ENCODE measurements at regions not wholly inside any gene's neighbourhood (a gene's known extent, or its start where the extent isn't known, plus 50 kb on each side); places are given as distances from the start of the nearest gene placed in this dataset.

GRCh38 chr2:236826606-236827156, 257.1 kb downstream of the ACKR3 start:
- Histone ChIP-seq H3K27me3 (ENCODE audit: control insufficient read depth, insufficient read depth, low read length) (peaks cover 2% of the 10 kb centered on the region), H3K27ac (ENCODE audit: insufficient read depth, low read length) (no peak overlapping the region), H4K20me1 (ENCODE audit: control insufficient read depth, extremely low read depth, insufficient read depth, low read length) (no peaks in the 10 kb centered on the region), H3K4me1 (ENCODE audit: control insufficient read depth, extremely low read depth, insufficient read depth, low read length) (no peaks in the 10 kb centered on the region), H2AFZ (ENCODE audit: low read length) (no peak overlapping the region), H3K36me3 (ENCODE audit: control insufficient read depth, insufficient read depth, low read length) (no peaks in the 10 kb centered on the region), H3K4me3 (replicated peaks in 1 of 4; ENCODE audit: control extremely low read depth in 1 of 4, insufficient read depth in 1 of 4, low read depth in 3 of 4, low read length in 4 of 4) (no peak overlapping the region), H3K4me2 (ENCODE audit: extremely low read depth, insufficient read depth, low read length) (no peak overlapping the region), H3K79me2 (ENCODE audit: control insufficient read depth, insufficient read depth, low read length) (no peaks in the 10 kb centered on the region), H3K9me3 (ENCODE audit: control insufficient read depth, insufficient read depth, low read depth, low read length) (no peaks in the 10 kb centered on the region), H3K9ac (ENCODE audit: insufficient read depth, low read length) (no peak overlapping the region)
- no peak for DNase-seq (ENCODE audit: low read depth in 2 of 2)
- TF ChIP-seq, protein P1, sequence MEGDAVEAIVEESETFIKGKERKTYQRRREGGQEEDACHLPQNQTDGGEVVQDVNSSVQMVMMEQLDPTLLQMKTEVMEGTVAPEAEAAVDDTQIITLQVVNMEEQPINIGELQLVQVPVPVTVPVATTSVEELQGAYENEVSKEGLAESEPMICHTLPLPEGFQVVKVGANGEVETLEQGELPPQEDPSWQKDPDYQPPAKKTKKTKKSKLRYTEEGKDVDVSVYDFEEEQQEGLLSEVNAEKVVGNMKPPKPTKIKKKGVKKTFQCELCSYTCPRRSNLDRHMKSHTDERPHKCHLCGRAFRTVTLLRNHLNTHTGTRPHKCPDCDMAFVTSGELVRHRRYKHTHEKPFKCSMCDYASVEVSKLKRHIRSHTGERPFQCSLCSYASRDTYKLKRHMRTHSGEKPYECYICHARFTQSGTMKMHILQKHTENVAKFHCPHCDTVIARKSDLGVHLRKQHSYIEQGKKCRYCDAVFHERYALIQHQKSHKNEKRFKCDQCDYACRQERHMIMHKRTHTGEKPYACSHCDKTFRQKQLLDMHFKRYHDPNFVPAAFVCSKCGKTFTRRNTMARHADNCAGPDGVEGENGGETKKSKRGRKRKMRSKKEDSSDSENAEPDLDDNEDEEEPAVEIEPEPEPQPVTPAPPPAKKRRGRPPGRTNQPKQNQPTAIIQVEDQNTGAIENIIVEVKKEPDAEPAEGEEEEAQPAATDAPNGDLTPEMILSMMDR (conservative IDR thresholded peaks at IDR 0.05 in 1 of 2, IDR thresholded peaks at IDR 0.05 in 1 of 2; ENCODE audit: low read depth in 1 of 2, low read length in 2 of 2): no peak
- TF ChIP-seq EZH2 (IDR thresholded peaks at IDR 0.05; ENCODE audit: low read length, missing control alignments): no peak

- DNase-seq (ENCODE audit: low read depth in 2 of 2): no peak
- H3K4me3 ChIP-seq (replicated peaks in 1 of 4; ENCODE audit: control extremely low read depth in 1 of 4, insufficient read depth in 1 of 4, low read depth in 3 of 4, low read length in 4 of 4): no peak overlapping the region
- no peak overlapping the region for H3K9ac ChIP-seq (ENCODE audit: insufficient read depth, low read length)
- H2AFZ ChIP-seq (ENCODE audit: low read length): no peak overlapping the region
- no peak overlapping the region for H3K27ac ChIP-seq (ENCODE audit: insufficient read depth, low read length)
- no peaks in the 10 kb centered on the region for H4K20me1 ChIP-seq (ENCODE audit: control insufficient read depth, extremely low read depth, insufficient read depth, low read length)
- no peaks in the 10 kb centered on the region for H3K9me3 ChIP-seq (ENCODE audit: control insufficient read depth, insufficient read depth, low read depth, low read length)
- H3K4me2 ChIP-seq (ENCODE audit: extremely low read depth, insufficient read depth, low read length): no peak overlapping the region
- TF ChIP-seq EZH2 (IDR thresholded peaks at IDR 0.05; ENCODE audit: low read length, missing control alignments): no peak
- TF ChIP-seq, protein P1 (conservative IDR thresholded peaks at IDR 0.05 in 1 of 2, IDR thresholded peaks at IDR 0.05 in 1 of 2; ENCODE audit: low read depth in 1 of 2, low read length in 2 of 2): no peak
- peaks cover 2% of the 10 kb centered on the region for H3K27me3 ChIP-seq (ENCODE audit: control insufficient read depth, insufficient read depth, low read length)
- H3K79me2 ChIP-seq (ENCODE audit: control insufficient read depth, insufficient read depth, low read length): no peaks in the 10 kb centered on the region
- no peaks in the 10 kb centered on the region for H3K36me3 ChIP-seq (ENCODE audit: control insufficient read depth, insufficient read depth, low read length)
- H3K4me1 ChIP-seq (ENCODE audit: control insufficient read depth, extremely low read depth, insufficient read depth, low read length): no peaks in the 10 kb centered on the region
Measured at GRCh38 chr2:236827997-236828396, 257.7 kb upstream of the COPS8 start.

GRCh38 chr2:236828820-236829219, 256.9 kb upstream of the COPS8 start:
- Histone ChIP-seq H2AFZ (ENCODE audit: low read length) (no peak overlapping the region), H3K9ac (ENCODE audit: insufficient read depth, low read length) (no peak overlapping the region), H3K36me3 (ENCODE audit: control insufficient read depth, insufficient read depth, low read length) (no peaks in the 10 kb centered on the region), H3K4me1 (ENCODE audit: control insufficient read depth, extremely low read depth, insufficient read depth, low read length) (no peaks in the 10 kb centered on the region), H3K27me3 (ENCODE audit: control insufficient read depth, insufficient read depth, low read length) (peaks cover 2% of the 10 kb centered on the region), H3K9me3 (ENCODE audit: control insufficient read depth, insufficient read depth, low read depth, low read length) (no peaks in the 10 kb centered on the region), H4K20me1 (ENCODE audit: control insufficient read depth, extremely low read depth, insufficient read depth, low read length) (no peaks in the 10 kb centered on the region), H3K4me2 (ENCODE audit: extremely low read depth, insufficient read depth, low read length) (no peak overlapping the region), H3K79me2 (ENCODE audit: control insufficient read depth, insufficient read depth, low read length) (no peaks in the 10 kb centered on the region), H3K4me3 (replicated peaks in 1 of 4; ENCODE audit: control extremely low read depth in 1 of 4, insufficient read depth in 1 of 4, low read depth in 3 of 4, low read length in 4 of 4) (no peak overlapping the region), H3K27ac (ENCODE audit: insufficient read depth, low read length) (no peak overlapping the region)
- no peak for DNase-seq (ENCODE audit: low read depth in 2 of 2)
- TF ChIP-seq, protein P1 (conservative IDR thresholded peaks at IDR 0.05 in 1 of 2, IDR thresholded peaks at IDR 0.05 in 1 of 2; ENCODE audit: low read depth in 1 of 2, low read length in 2 of 2): no peak
- TF ChIP-seq EZH2 (IDR thresholded peaks at IDR 0.05; ENCODE audit: low read length, missing control alignments): no peak

All from fibroblast of lung (primary cell).